Karpas-422 (cell line): ENCODE measurements at regions not wholly inside any gene's neighbourhood (a gene's known extent, or its start where the extent isn't known, plus 50 kb on each side); places are given as distances from the start of the nearest gene placed in this dataset.
A peak's percentile ranks its signal among the peaks of the same experiment; 100 is the strongest.

ENCODE experiments used
- DNase-seq: peaks from one replicate; pipeline ENCODE4 v3.0.0-alpha.2; 2015
- H2AFZ ChIP-seq: fragments of 200-600 bp; sonication (generic); 2 replicates; pipeline ENCODE4 v1.6.1; 2014; ENCODE audit warnings: antibody characterized with exemption, low read length, mixed read lengths
- H3K27ac ChIP-seq: fragments of 200-600 bp; sonication (generic); 2 replicates; pipeline ENCODE4 v1.5.1; 2014; ENCODE audit warnings: mild to moderate bottlenecking, low read length, moderate library complexity
- H3K27me3 ChIP-seq: fragments of 200-600 bp; sonication (generic); 2 replicates; pipeline ENCODE4 v1.6.1; 2014; ENCODE audit warnings: low read length, mixed read lengths
- H3K36me3 ChIP-seq: fragments of 200-600 bp; sonication (generic); 2 replicates; pipeline ENCODE4 v1.6.1; 2014; ENCODE audit warnings: low read length, mixed read lengths; ENCODE audit not compliant: insufficient read depth
- H3K4me1 ChIP-seq: fragments of 200-600 bp; sonication (generic); 2 replicates; pipeline ENCODE4 v1.6.1; 2014; ENCODE audit warnings: mild to moderate bottlenecking, low read length, mixed read lengths
- H3K4me2 ChIP-seq: fragments of 200-600 bp; sonication (generic); 2 replicates; pipeline ENCODE4 v1.6.1; 2014; ENCODE audit warnings: low read length, low read depth, mild to moderate bottlenecking; ENCODE audit not compliant: poor library complexity, severe bottlenecking
- H3K4me3 ChIP-seq: fragments of 200-600 bp; sonication (generic); 2 replicates; pipeline ENCODE4 v1.5.1; 2014; ENCODE audit warnings: mild to moderate bottlenecking, antibody characterized with exemption, low read length, mixed read lengths
- H3K79me2 ChIP-seq: fragments of 200-600 bp; sonication (generic); 2 replicates; pipeline ENCODE4 v1.6.1; 2014; ENCODE audit warnings: mild to moderate bottlenecking, low read length, mixed read lengths
- H3K9ac ChIP-seq: fragments of 200-600 bp; sonication (generic); 2 replicates; pipeline ENCODE4 v1.6.0; 2014; ENCODE audit warnings: low read length
- H3K9me2 ChIP-seq: fragments of 200-600 bp; sonication (generic), shearing (Covaris generic); replicated peaks from 2 replicates; pipeline ENCODE4 v1.6.0; 2014; ENCODE audit warnings: mild to moderate bottlenecking, low read length, moderate library complexity; ENCODE audit not compliant: insufficient read depth
- H3K9me3 ChIP-seq: fragments of 300-700, 200-600 bp; sonication (generic); 2 replicates; pipeline ENCODE4 v1.6.1; 2014; ENCODE audit warnings: low read length, mixed read lengths
- H4K20me1 ChIP-seq: fragments of 200-600 bp; sonication (generic); 2 replicates; pipeline ENCODE4 v1.6.1; 2014; ENCODE audit warnings: mild to moderate bottlenecking, antibody characterized with exemption, low read length, low read depth; ENCODE audit not compliant: insufficient read depth

DNA sequence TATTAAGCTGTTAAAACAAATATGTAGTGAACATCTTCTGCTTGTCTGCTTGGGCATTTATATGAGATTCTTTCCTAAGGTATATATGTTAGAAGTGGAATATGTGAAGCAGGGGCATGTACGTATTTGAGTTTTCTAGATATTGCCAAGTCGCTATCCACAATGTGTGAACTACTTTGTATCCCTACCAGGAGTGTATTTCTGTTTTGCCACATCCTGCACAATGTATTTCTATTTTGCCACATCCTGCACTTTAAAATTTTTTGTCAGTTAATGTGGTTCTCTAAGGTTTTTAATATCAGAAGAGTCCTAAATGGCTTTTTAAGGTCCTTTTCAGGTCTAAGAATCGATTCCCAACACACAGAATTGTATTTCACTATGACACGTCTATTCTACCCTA is 141.7 kb upstream of the ATP5MC3 start:
- Histone ChIP-seq H3K36me3 (no peaks in the 10 kb centered on the region), H3K4me3 (no peak overlapping the region), H3K4me1 (no peaks in the 10 kb centered on the region), H3K9me3 (peaks cover 4% of the 10 kb centered on the region; the same call in 1 of the 2 replicates), H3K4me2 (no peak overlapping the region), H3K9ac (no peak overlapping the region), H2AFZ (no peak overlapping the region), H4K20me1 (no peaks in the 10 kb centered on the region), H3K9me2 (no peaks in the 10 kb centered on the region), H3K27me3 (no peaks in the 10 kb centered on the region), H3K79me2 (no peaks in the 10 kb centered on the region), H3K27ac (no peak overlapping the region)
- no peak for DNase-seq

DNA sequence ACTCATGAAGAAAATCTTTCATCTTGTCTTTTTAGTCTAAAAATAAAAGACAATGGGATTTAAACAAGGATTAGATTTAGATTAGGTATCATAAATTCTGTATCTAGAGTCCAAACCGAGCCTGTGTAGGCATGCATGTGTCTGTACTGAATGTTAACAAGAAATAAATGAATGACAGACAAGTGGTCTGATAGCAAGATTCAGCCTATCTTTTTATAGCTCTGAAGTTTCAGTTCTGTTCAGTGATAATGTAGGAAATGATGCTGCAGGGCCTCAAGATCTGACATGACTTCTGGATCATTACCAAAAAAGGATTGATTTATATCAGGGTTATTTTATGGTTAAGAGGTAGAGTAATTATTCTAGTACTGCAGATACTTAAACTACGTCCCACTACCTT is 137.0 kb upstream of the ATP5MC3 start:
- no peak overlapping the region for H3K4me3 ChIP-seq
- no peak overlapping the region for H3K27ac ChIP-seq
- H2AFZ ChIP-seq: no peak overlapping the region
- no peaks in the 10 kb centered on the region for H3K9me2 ChIP-seq
- no peaks in the 10 kb centered on the region for H3K36me3 ChIP-seq
- DNase-seq: no peak
- H3K9ac ChIP-seq: no peak overlapping the region
- no peaks in the 10 kb centered on the region for H3K4me1 ChIP-seq
- no peaks in the 10 kb centered on the region for H3K79me2 ChIP-seq
- H3K9me3 ChIP-seq: no peaks in the 10 kb centered on the region
- H4K20me1 ChIP-seq: no peaks in the 10 kb centered on the region
- no peak overlapping the region for H3K4me2 ChIP-seq
- H3K27me3 ChIP-seq: no peaks in the 10 kb centered on the region

DNA sequence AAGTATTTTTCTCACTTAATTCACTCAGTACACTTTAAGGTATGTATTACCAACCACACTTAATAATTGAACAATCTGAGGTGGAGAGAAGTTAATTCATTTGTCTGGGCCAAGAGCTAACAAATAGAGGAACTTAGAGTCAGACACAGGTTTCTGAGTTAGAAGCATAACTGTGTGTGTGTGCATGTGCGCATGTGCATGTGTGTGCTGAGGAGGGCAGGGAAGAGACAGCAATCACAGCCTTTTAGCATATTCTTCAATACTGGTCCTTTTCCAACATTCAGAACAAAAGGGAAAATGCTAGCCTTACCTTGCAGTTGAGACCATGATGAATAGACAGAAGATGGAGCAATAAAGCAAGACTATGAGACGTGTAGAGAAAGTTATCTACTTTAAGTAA is 136.2 kb upstream of the ATP5MC3 start:
- Histone ChIP-seq H4K20me1 (no peaks in the 10 kb centered on the region), H3K9me2 (no peaks in the 10 kb centered on the region), H3K4me2 (no peak overlapping the region), H3K27ac (no peak overlapping the region), H2AFZ (no peak overlapping the region), H3K9ac (no peak overlapping the region), H3K79me2 (no peaks in the 10 kb centered on the region), H3K36me3 (no peaks in the 10 kb centered on the region), H3K4me3 (no peak overlapping the region), H3K9me3 (no peaks in the 10 kb centered on the region), H3K27me3 (no peaks in the 10 kb centered on the region), H3K4me1 (no peaks in the 10 kb centered on the region)
- no peak for DNase-seq

DNA sequence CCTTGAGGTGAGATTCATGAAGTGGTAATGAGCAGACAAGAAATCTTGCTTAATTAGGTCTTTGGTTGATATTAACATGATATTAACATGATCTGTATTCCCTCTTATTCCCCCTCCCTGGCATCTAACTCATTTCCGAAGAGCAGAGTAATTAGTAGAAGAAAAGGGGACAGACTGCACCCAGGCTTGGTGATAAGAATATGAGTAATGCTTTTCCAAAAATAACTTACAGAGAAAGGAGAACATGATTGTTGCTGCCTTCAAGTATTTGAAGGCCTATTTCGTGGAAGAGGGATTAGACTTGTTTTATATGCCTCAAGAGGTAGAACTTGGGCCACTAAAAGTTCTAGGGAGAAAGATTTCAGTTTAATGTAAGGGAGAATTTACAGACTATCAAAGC is 130.6 kb upstream of the ATP5MC3 start:
- Histone ChIP-seq H3K4me1 (no peaks in the 10 kb centered on the region), H3K9ac (no peak overlapping the region), H3K9me3 (no peaks in the 10 kb centered on the region), H3K27me3 (no peaks in the 10 kb centered on the region), H2AFZ (no peak overlapping the region), H3K9me2 (no peaks in the 10 kb centered on the region), H3K4me3 (no peak overlapping the region), H3K4me2 (no peak overlapping the region), H3K79me2 (no peaks in the 10 kb centered on the region), H3K27ac (no peak overlapping the region), H3K36me3 (no peaks in the 10 kb centered on the region), H4K20me1 (no peaks in the 10 kb centered on the region)
- no peak for DNase-seq

DNA sequence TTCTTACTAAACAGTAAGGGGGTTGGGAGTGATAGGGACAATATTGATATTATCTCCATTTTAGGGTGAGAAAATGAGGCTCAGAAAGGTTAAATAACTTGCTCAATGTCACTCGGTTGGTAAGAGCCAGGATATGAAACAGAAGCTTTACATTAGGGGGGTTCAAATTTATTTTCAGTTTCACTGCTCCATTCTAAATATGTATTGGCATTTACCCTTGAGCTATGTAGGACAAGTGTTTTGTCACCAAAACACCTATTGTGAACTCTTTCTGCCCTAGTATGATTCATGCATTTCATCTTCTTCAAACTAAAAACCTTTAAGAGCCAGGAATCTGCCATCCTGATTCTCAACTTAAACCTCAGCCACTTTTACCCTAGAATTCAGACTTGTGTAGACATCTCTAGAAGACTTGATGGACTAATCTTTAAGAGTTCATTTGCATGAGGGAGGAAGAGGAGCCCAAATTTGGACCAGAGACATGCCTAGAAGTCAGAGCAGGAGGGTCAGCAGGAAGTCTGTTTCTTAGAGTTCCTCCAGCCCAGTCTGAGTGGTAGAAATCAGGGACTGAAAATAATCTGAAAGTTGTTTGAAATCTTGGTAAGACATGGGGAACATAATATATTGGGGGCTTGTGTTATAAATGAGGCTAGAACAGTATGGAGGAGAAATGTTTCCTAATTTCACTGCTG is 129.4 kb upstream of the ATP5MC3 start:
- no peaks in the 10 kb centered on the region for H3K79me2 ChIP-seq
- no peaks in the 10 kb centered on the region for H3K9me3 ChIP-seq
- no peak overlapping the region for H2AFZ ChIP-seq
- H3K36me3 ChIP-seq: no peaks in the 10 kb centered on the region
- H3K4me3 ChIP-seq: no peak overlapping the region
- H4K20me1 ChIP-seq: no peaks in the 10 kb centered on the region
- no peak overlapping the region for H3K9ac ChIP-seq
- no peak overlapping the region for H3K27ac ChIP-seq
- no peak for DNase-seq
- no peaks in the 10 kb centered on the region for H3K9me2 ChIP-seq
- no peaks in the 10 kb centered on the region for H3K4me1 ChIP-seq
- no peaks in the 10 kb centered on the region for H3K27me3 ChIP-seq
- no peak overlapping the region for H3K4me2 ChIP-seq

DNA sequence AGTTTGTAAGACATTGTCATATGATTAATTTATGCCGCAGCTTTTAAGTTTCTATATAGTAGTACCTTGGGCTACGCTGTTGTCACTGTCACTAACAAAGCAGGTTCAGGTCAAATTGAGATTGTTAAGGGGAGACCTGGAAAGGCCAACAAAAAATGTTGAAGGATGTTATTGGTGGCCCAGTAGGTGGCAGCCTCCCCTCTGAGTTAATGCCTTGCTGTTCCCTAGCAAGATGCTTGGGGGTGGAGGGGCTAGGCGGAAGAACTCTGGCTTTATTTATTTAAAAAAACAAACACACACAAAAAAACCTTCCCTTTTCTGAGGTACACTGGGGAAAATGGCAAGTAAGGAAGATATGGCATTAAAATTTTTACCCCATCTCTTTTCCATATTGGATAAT is 128.3 kb upstream of the ATP5MC3 start:
- Histone ChIP-seq H4K20me1 (no peaks in the 10 kb centered on the region), H3K79me2 (no peaks in the 10 kb centered on the region), H3K9ac (no peak overlapping the region), H2AFZ (no peak overlapping the region), H3K9me3 (no peaks in the 10 kb centered on the region), H3K9me2 (no peaks in the 10 kb centered on the region), H3K27ac (no peak overlapping the region), H3K4me1 (no peaks in the 10 kb centered on the region), H3K36me3 (no peaks in the 10 kb centered on the region), H3K4me3 (no peak overlapping the region), H3K27me3 (no peaks in the 10 kb centered on the region), H3K4me2 (no peak overlapping the region)
- peak; percentile 65 for DNase-seq

DNA sequence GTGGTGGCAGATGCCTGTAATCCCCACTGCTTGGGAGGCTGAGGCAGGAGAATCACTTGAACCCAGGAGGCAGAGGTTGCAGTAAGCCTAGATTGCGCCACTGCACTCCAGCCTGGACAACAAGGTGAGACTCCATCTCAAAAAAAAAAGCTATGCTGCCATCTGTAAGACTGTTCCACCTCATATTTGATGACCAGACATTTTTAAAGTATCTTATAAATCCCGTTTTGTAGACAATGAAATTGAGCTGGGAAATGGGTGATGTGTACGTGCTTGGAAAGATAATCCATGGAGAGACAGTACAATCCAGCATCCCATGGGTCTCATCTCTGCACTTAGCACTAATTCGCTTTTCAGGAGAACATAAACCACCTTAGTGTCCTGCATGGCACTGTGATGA is 126.5 kb upstream of the ATP5MC3 start:
- Histone ChIP-seq H4K20me1 (no peaks in the 10 kb centered on the region), H3K27ac (no peak overlapping the region), H3K4me1 (no peaks in the 10 kb centered on the region), H3K9me3 (no peaks in the 10 kb centered on the region), H3K79me2 (no peaks in the 10 kb centered on the region), H3K27me3 (no peaks in the 10 kb centered on the region), H3K4me2 (no peak overlapping the region), H3K9ac (no peak overlapping the region), H3K36me3 (no peaks in the 10 kb centered on the region), H3K4me3 (no peak overlapping the region), H2AFZ (no peak overlapping the region), H3K9me2 (no peaks in the 10 kb centered on the region)
- no peak for DNase-seq

DNA sequence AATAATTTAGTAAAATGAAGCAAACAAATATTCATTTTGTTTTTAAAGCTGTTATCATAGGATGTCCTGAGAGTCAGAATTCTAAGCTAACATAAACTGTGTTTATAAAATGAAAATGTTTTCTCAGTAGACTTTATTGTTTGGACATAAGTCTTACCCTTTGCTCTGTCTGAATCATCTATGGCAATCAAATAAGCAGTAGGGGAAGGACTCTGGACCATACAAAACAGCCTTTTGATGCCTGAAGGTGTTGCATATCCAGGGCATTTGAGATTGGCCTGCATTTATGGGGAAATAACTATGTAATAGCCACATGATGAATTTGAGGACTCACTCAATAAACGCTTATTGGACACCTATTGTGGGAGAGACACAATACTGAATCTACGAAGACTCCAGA is 123.0 kb upstream of the ATP5MC3 start:
- no peaks in the 10 kb centered on the region for H3K79me2 ChIP-seq
- no peak for DNase-seq
- no peaks in the 10 kb centered on the region for H3K9me2 ChIP-seq
- H3K4me1 ChIP-seq: no peaks in the 10 kb centered on the region
- no peaks in the 10 kb centered on the region for H3K9me3 ChIP-seq
- H3K4me2 ChIP-seq: no peak overlapping the region
- no peaks in the 10 kb centered on the region for H3K36me3 ChIP-seq
- no peak overlapping the region for H3K9ac ChIP-seq
- H3K27me3 ChIP-seq: 0 out of 2 replicates have a peak, but pooled peaks cover 3% of the 10 kb centered on the region
- no peak overlapping the region for H3K4me3 ChIP-seq
- H3K27ac ChIP-seq: no peak overlapping the region
- H2AFZ ChIP-seq: no peak overlapping the region
- no peaks in the 10 kb centered on the region for H4K20me1 ChIP-seq

DNA sequence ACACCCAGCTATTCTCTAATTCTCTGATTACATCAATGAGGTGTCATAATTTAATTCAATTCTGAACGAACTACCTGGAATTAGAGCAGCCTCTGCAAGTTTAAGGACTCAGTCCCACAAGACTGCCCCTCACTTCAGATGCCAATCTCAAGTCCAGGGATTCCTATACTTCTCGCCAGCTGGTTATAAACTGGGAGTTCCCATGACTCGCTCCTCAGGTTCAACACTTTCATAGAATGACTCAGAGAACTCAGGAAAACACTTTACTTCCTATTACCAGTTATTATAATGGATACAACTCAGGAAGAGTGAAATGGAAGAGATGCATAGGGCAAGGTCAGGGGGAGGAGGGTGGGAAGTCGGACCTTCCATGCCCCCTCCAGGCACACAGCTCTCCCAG is 112.3 kb upstream of the ATP5MC3 start:
- no peaks in the 10 kb centered on the region for H4K20me1 ChIP-seq
- no peaks in the 10 kb centered on the region for H3K9me3 ChIP-seq
- H3K79me2 ChIP-seq: no peaks in the 10 kb centered on the region
- H3K9ac ChIP-seq: no peak overlapping the region
- H2AFZ ChIP-seq: no peak overlapping the region
- no peak overlapping the region for H3K27ac ChIP-seq
- no peak overlapping the region for H3K4me3 ChIP-seq
- DNase-seq: no peak
- no peaks in the 10 kb centered on the region for H3K9me2 ChIP-seq
- no peaks in the 10 kb centered on the region for H3K36me3 ChIP-seq
- H3K4me1 ChIP-seq: no peaks in the 10 kb centered on the region
- no peak overlapping the region for H3K4me2 ChIP-seq
- H3K27me3 ChIP-seq: no peaks in the 10 kb centered on the region
